AG08396 (cell line): ENCODE measurements at regions not wholly inside any gene's neighbourhood (a gene's known extent, or its start where the extent isn't known, plus 50 kb on each side); places are given as distances from the start of the nearest gene placed in this dataset.

Experiments used
- DNase-seq: peaks from one replicate; pipeline ENCODE4 v3.0.0; 2012; ENCODE audit warnings: low spot score, mixed read lengths

GRCh38 chr13:80284290-80284689, 56.6 kb downstream of the SPRY2 start:
- DNase-seq = no peak

DNA sequence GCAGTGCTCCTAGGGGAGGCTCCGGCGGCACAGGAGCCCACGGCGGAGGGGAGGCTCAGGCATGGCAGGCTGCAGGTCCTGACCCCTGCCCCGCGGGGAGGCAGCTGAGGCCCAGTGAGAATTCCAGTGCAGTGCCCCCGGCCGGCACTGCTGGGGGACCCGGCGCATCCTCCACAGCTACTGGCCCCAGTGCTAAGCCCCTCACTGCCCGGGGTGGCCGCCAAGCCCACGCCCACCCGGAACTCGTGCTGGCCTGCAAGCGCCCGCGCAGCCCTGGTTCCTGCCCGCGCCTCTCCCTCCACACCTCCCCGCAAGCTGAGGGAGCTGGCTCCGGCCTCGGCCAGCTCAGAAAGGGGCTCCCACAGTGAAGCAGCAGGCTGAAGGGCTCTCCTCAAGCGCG, 62.2 kb downstream of the SPRY2 start:
- DNase-seq = no peak

- peak; percentile 10 for DNase-seq
These were observed 64.3 kb downstream of the SPRY2 start for GRCh38 chr13:80276371-80277289.

GRCh38 chr13:80274643-80275042, 66.3 kb downstream of the SPRY2 start:
- DNase-seq = no peak

DNA sequence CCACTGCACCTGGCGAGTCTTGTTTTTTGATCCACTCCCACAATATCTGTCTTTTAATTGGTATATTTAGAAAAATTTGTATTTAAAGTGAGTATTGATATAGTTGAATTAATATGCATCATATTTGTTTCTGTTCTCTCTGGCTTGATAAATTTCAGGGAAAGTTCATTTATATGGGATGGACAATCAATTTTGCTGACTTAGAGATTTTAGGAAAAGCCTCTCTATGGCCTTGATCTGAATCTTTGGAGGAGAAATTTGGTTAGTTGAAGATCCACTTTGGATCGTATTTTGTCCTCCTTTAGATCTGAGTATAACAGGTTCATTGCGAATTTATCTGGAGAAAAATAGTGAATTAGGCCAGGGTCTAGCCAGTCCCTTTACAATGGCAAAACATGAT, 67.2 kb downstream of the SPRY2 start:
- no peak for DNase-seq

GRCh38 chr13:80265348-80265747, 75.6 kb downstream of the SPRY2 start:
- DNase-seq = no peak

GRCh38 chr13:80263745-80264513, 77.0 kb downstream of the SPRY2 start:
- no peak for DNase-seq

DNA sequence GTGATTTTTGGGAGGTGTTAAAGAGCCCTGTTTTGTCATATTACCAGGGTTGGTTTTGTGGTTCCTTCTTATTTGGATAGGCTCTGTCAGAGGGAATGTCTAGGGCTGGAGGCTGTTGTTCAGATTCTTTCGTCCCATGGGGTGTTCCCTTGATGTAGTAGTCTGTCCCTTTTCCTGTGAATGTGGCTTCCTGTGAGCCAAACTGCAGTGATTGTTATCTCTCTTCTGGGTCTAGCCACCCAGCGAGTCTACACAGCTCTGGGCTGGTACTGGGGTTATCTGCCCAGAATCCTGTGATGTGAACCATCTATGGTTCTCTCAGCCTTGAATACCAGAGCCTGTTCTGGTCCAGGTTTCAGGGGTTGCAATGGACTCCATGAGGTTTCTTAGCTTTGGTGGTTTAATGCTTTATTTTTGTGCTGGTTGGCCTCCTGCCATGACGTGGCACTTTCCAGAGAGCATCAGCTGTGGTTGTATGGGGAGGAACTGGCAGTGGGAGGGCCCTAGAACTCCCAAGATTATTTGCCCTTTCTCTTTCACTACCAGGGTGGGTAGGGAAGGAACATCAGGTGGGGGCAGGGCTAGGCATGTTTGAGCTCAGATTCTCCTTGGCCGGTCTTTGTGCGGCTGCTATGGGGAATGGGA, 78.8 kb downstream of the SPRY2 start:
- no peak for DNase-seq

DNA sequence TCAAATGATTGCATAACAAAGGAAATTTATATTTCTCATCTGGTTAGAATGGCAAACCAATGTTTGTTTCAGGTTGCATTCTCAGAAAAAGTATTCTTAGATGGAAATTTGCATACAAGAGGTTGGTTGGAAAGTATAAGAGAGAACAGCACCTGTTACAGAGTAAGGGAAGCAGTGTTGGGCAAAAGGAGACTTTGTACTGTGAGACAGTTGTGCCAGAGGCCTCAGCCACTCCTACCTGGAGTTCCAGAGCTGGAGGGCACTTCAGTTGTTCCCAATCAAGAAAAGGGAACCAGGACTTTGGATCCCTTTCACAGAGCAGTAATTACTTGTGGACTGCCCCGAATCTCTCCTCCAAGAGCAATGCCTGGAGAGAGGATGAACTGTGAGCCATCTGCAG, 81.8 kb downstream of the SPRY2 start:
- DNase-seq = no peak

- DNase-seq = no peak
These were observed 84.5 kb downstream of the SPRY2 start for GRCh38 chr13:80256352-80256932.

- no peak for DNase-seq
These were observed 85.0 kb downstream of the SPRY2 start for GRCh38 chr13:80255946-80256345.

DNA sequence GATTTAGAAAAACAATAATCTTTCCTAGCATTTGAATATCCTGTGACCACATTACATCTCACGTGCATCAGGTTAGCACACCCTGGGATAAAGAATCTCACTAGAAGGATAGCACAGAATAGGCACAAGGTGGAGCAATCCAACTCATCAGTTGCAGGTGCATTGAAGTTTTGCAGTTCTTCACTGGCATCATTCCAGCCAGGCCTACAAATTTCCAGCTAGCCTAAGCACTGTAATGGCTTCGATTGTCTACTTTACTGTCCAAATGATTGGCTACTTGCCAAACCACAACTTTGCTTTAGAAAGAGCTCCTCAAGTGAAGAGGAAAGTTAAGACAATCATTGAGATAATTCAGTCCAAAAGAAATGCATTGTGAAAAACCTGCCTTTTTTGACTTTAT, 89.5 kb downstream of the SPRY2 start:
- DNase-seq = no peak

- DNase-seq = no peak
These were observed 90.6 kb downstream of the SPRY2 start for GRCh38 chr13:80250213-80250810.

DNA sequence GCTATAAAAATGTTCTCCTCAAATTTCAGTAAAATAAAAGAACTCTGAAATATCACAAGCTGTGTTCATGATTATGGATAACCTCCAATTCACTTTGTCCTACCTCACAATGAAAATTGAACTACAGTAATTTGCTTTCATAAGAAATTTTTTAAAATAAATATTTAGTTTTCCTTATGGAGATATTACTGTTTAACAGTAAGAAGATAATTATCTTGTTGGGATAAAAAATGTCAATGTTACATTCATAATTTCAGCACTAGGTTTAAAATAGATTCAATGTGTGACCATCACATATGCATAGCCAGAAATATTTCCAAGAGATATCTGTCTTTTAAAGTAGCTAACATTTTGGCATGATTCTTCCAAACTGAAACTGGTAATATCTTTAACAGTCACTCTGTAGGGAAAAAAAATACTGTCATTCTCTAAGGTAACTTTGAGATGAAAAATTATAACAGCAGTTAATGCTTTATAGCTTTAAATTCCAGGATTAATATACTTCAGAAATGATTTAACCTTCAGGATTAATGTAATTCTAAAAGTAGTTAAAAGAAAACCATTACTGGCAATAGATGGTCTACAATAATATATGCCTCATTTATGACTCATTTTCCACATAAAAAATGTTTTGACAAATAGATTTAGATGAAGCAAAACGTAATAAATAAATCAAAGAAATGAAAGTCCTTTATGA, 91.3 kb downstream of the SPRY2 start:
- no peak for DNase-seq

- no peak for DNase-seq
These were observed 95.7 kb downstream of the SPRY2 start for GRCh38 chr13:80245162-80245733.

GRCh38 chr13:80244574-80244973, 96.4 kb downstream of the SPRY2 start:
- no peak for DNase-seq

- no peak for DNase-seq
These were observed 98.0 kb downstream of the SPRY2 start for GRCh38 chr13:80242728-80243427.

DNA sequence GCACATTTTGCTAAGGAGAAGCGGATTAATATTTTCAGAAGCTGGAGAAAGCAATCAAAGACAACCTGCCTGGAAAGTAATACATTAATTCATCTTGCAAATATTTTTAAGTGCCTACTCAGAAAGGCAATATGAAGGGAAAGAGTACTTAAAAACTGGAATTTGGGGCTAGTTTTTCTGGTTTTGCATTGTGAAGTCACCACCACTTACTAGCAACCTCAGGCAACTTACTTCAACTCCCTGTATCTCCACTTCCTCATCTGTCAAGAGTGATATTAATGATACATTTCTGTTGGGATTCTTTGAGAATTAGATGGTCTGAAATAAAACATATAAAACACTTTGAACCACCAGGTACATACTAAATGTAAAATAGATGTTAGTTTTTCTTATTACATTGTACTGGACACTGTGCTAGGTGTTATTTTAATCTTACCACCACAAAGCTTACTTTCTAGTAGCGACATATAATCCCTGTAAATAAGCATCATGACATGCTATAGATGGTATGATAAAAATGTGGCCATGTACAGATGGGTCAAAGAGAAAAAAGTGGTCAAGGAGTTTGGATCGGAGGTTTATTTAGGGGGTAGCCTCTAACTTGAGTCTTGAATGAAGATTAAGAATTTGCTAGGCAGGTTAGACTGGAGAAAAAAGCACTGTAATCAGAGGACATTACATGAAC, 101.2 kb downstream of the SPRY2 start:
- DNase-seq = no peak

DNA sequence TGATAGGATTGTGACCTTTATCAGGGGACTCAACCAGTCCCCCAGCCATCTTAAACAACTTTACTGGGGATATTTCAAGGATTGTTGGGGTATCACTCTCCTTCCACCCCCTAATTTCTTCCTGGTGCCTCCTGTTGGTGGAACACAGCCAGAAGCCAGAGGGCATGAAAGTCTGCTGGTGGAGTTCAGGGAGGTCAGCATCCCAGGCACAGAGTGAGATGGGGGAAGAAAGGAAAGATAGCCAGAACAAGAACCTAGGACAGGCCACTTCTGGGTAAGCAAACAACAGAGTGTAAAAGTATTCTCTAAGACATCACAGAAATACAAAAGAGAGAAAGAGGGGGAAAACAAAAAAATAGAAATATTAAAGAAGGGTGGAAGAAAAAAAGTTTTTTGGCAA, 101.8 kb downstream of the SPRY2 start:
- no peak for DNase-seq

DNA sequence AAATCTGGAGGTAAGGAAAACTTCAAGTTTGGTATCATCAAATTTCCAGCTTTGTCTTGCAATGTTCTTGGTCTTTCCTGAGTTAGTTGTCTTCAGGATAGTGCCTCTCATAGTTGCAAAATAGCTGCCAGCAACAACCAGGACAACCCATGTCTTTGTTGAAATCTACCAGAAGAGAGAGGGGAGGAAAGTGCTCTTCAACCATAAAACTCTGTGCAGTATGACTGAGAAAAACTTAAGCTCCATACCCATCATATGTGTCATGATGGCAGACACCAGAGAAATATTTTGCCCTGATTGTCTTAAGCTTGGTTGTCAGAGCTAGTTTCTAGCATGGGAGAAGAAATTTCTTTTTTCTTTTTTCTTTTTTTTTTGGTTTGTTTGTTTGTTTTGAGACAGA, 103.3 kb downstream of the SPRY2 start:
- DNase-seq = peak; percentile 17
